ENCODE measurements at regions not wholly inside any gene's neighbourhood (a gene's known extent, or its start where the extent isn't known, plus 50 kb on each side); places are given as distances from the start of the nearest gene placed in this dataset.

- no peak for DNase-seq
Measured at GRCh38 chrX:39452401-39452800, 645.4 kb downstream of the BCOR start.

GRCh38 chrX:39453889-39454621, 643.7 kb downstream of the BCOR start:
- DNase-seq: peak; percentile 92

DNA sequence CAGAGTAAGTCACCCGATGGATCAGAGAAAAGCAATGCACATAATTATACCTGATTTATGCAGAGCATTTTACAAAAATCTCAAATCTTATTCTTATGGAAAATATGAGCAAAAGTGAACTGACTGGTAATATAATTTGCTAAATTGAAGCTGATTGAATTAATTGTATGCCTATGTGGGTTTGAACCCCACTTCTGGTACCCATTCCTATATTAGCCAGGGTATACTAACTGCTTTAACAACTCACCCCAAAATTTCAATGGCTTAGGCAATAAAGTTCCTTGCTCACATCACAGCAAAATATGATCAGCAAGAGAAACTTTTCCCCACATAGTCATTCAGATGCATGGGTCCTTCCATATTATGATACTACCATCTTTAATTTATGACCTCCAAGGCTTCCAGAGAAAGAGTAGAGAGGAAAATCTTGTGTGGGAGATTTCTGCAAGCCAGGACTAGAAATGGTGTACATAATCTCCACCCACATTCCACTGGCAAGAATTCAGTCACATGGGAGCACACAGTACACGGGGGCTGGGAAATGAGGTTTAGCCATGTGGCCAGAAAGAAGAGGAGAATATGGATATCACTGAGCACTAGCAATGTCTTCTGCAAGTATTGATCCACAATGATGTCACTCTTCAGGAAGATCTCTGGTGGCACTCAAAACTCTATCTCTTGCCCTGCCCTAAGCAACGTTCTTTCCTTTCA, 640.7 kb downstream of the BCOR start:
- no peak for DNase-seq

DNA sequence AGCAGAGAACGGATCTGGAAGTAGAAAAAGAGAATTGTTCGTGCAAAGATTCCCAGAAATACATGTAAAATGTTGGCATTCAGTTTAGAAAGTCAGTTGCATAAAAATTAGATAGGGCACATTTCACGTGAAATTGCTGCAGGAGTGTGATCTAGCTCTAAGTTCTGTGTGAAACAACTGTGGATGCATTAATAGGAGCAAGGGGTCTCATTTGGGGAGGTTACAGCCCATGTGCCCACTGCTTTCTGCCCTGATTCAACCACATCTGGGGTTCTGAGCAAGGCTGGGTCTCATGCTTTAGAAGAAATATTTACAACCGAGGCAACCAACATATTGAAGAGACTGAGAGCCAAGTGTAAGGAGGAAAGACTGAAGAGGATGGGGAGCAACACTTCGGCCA, 639.0 kb downstream of the BCOR start:
- DNase-seq: no peak

- no peak for DNase-seq
Measured at GRCh38 chrX:39459204-39459603, 638.6 kb downstream of the BCOR start.

DNA sequence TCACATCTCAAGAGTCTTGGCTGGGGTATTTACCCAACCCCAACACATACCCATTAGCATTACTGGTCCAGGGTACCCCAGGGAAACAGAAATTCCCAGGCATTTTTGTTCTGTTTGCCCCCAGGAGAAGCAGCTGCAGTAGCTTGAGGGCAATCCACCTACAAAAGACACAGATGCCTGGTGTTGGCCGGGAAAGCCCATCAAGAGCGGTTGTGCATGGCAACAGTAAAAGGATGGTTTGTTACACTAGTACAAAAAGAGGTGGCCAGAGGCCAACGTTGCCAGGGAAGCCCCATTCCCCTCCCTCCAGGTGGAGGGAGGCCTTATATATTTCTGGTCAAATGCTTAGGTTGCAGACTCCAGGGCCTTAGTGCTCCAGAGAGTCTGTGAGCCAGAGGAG, 637.8 kb downstream of the BCOR start:
- no peak for DNase-seq

DNA sequence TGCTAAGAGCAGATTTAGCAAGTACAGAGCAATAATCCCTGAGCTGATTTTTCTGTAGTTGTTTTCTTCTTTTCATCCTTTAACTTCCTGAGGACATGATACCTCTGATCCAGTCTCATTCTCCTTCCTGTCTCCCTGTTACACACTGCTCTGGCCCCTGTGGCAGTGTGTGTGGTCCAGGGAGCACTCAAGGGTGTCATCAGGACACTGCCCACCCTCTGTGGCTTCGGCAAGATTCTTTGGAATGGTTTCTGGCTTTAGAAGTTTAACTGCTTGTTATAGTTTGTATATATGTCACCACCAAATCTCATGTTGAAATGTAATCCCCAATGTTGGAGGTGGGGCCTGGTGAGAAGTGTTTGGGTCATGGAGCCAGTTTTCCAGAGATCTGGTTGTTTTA, 637.3 kb downstream of the BCOR start:
- DNase-seq: no peak

- no peak for DNase-seq
Measured at GRCh38 chrX:39462835-39463234, 634.9 kb downstream of the BCOR start.

GRCh38 chrX:39464253-39464652, 633.5 kb downstream of the BCOR start:
- DNase-seq: no peak

DNA sequence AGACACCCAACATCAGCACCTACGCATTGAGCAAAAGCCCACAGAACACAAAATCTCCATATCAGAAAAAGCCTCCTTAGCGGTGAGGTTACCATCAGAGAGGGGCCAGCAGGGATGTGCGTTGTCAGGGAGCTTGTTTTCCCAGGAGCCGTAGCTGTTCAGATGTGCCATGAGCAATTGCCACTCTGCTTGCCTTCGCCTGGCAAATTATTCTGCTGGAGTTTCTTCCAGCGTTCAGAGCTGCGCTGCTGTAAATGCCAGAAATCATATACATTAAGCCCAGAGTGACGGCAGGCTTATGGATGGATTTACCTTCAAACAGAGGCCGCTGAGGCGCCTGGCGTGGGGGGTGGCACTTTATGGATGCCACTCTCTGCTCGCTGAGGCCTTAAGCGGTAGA, 632.3 kb downstream of the BCOR start:
- no peak for DNase-seq

DNA sequence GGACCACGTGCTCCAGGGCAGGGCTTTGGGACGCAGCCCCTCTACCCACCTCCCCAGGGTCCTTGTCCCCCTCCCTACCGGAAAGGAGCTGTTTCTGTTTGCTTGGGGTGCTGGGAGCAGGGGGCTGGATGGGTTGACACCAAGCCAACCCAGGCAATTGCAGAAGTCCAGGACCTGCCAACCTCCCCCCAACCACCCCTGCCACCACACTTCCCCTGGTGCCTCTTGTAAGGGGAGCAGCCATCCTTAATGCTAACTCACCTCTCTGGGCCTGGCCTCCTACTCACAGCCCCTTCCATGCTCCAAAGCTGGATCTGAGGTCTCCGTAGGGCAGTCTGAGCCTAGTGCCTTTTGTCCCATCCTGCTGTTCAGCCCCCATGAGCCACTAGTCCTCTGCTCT, 631.9 kb downstream of the BCOR start:
- no peak for DNase-seq

GRCh38 chrX:39469126-39469525, 628.6 kb downstream of the BCOR start:
- DNase-seq: no peak

- DNase-seq: no peak
Measured at GRCh38 chrX:39470588-39471407, 627.0 kb downstream of the BCOR start.

DNA sequence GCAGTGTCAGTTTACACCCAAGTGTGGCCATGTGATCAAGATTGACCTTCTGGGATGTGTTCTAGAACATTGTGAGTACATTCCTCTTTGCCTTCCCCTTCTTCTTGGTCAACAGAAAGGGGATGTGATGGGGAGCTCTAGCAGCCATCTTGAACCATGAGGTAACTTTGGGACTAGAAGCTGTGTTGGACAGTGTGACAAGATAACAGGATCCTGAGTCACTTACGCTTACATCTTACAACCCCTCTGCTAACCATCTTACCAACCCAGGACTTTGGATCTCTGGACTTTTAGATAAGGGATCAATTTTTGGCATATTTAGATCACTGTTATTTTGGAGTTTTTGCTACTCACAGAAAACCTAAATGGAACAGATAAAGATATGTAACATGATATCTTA, 625.6 kb downstream of the BCOR start:
- DNase-seq: no peak

GRCh38 chrX:39473812-39474211, 623.9 kb downstream of the BCOR start:
- DNase-seq: no peak

GRCh38 chrX:39475372-39475771, 622.4 kb downstream of the BCOR start:
- no peak for DNase-seq

DNA sequence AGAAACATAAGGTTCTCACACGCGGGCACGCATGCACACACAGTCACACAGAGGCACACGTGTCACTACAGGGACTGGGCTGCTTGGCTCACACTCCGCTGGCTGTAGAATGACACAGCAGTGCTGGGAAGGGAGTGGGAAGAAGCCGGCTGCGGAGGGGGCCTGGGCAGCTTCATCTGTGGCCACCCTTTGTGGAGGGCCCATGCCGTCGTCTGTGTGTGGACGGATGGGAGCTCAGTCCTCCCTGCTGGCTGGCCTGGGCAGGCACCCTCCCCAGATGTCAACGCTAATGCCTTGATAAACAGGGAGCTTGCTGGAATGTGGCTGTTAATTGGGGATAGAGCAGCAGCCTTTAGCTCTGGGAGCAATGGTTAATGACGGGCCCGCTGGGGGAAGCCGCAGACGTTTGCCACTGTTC, 621.1 kb downstream of the BCOR start:
- no peak for DNase-seq

DNA sequence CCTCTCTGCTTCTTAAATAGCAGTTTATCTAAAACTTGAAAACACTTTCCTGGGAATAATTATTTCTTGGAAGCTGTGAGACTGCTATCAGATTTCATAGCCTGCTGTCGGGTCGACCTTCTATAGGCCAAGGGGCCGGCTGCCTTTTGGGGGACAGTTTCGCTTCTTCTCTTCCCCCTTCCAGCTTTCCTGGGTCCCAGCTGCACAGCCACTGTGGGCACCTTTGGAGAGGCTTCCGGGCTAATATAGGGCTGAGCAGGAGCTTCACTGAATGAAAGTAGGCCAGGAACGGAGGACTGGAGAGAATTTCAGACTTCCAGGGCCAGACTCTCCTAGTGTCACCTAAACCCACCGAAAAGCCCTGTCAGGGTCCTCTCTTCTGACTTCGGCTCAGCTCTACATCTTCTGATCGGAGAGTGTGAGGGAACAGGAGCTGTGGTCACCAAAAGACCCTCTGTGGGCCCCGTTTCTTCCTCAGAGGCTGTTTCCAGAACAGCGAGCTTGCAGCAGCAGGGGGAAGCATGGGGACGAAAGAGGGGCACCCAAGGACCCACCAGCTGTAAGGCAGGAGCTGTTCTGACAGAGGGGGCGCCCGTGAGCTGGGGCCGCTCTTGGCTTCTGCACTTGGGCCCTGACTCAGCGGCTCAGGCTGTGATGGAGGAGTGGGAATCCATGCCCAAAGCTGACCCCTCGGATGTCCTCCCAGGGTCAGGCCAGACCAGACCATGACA, 620.6 kb downstream of the BCOR start:
- DNase-seq: no peak

DNA sequence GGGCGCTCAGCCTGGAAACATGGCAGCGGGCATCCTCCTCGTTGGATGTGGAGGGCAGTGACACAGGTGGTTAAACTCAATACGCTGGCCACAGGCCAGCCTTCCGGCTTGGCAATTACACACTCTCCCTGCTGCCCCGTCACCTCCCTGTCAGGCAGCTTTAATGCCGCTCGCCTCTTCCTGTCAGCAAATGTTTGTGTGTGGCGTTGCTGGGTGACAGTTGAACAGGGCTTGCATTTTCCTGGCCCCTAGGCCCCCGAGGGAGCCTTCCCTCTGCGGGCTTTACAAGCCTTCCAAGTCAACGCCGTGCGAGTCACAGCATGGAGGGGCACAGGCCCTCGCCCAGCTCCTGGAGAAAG, 620.0 kb downstream of the BCOR start:
- DNase-seq: no peak

GRCh38 chrX:39479856-39480255, 617.9 kb downstream of the BCOR start:
- DNase-seq: no peak

DNA sequence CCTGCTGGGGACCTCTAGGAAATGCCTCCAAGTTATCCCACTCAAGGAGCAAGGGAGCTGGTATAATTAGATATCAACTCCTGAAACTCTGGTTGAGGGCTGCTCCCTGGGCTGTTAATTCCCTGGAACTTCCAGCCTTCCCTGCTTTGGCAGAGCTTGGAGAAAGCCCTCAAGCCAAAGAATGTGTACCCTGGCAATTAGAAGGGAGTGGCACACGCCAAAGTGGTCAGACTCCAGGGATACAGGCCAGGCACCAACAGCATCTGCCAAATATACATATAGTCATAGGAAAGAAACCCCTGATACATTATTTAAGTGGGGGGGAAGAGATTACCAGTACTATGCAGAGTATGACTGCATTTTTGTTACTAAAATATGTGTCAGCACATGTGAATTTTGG, 616.8 kb downstream of the BCOR start:
- DNase-seq: no peak

GRCh38 chrX:39481621-39482020, 616.1 kb downstream of the BCOR start:
- no peak for DNase-seq
